HUES64 (cell line): ENCODE measurements at regions not wholly inside any gene's neighbourhood (a gene's known extent, or its start where the extent isn't known, plus 50 kb on each side); places are given as distances from the start of the nearest gene placed in this dataset.

Experiments
- H3K27ac ChIP-seq: 2 replicates; pipeline ENCODE4 v1.7.0; 2013; ENCODE audit warnings: low read depth, low read length, inconsistent platforms
- H3K27me3 ChIP-seq: 2 replicates; pipeline ENCODE4 v1.6.1; 2013; ENCODE audit warnings: mild to moderate bottlenecking, low read length; ENCODE audit not compliant: insufficient read depth
- H3K36me3 ChIP-seq: 2 replicates; pipeline ENCODE4 v1.6.1; 2013; ENCODE audit warnings: mild to moderate bottlenecking, low read length; ENCODE audit not compliant: insufficient read depth
- H3K4me1 ChIP-seq: 2 replicates; pipeline ENCODE4 v1.6.1; 2013; ENCODE audit warnings: mild to moderate bottlenecking, low read length, moderate library complexity; ENCODE audit not compliant: insufficient read depth
- H3K4me3 ChIP-seq: 2 replicates; pipeline ENCODE4 v1.5.1; 2013; ENCODE audit warnings: mild to moderate bottlenecking, low read length, moderate library complexity
- H3K9ac ChIP-seq: 2 replicates; pipeline ENCODE4 v1.6.1; 2013; ENCODE audit warnings: mild to moderate bottlenecking, low read depth, low read length
- H3K9me3 ChIP-seq: 2 replicates; pipeline ENCODE4 v1.6.1; 2013; ENCODE audit warnings: low read depth, low read length; ENCODE audit not compliant: insufficient read depth
- WGBS: fragments of 150-250, 120-280 bp; methylation state at CpG from one replicate; pipeline ENCODE4 v1.1.7; 2013; ENCODE audit warnings: missing lambda C conversion rate; 5-methylcytosine and 5-hydroxymethylcytosine counted together

DNA sequence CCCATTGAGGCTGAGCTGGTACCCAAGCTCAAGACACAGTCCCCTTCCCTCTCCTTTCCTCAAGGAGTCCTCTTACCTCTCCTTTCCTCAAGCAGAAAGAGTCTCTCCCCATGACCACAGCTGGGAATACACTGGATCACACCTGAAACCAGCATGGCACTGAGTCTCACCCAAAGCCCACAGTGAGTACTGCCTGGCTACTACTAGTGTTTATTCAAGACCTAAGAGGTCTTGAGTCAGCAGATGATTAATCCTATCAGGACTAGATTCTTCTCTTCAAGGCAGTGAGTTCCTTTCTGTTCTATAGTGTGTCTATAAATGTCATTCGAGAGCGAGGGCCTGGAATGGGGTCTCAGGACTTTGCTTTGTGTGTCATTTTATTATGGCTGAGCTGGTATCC is 111.4 kb downstream of the METTL4 start:
- Histone ChIP-seq H3K9ac (no peak overlapping the region), H3K36me3 (no peaks in the 10 kb centered on the region), H3K27me3 (no peaks in the 10 kb centered on the region), H3K9me3 (no peaks in the 10 kb centered on the region), H3K4me1 (no peaks in the 10 kb centered on the region), H3K4me3 (no peak overlapping the region), H3K27ac (no peak overlapping the region)
- 100% methylated on average over 2 of the region's 2 CpGs for WGBS

DNA sequence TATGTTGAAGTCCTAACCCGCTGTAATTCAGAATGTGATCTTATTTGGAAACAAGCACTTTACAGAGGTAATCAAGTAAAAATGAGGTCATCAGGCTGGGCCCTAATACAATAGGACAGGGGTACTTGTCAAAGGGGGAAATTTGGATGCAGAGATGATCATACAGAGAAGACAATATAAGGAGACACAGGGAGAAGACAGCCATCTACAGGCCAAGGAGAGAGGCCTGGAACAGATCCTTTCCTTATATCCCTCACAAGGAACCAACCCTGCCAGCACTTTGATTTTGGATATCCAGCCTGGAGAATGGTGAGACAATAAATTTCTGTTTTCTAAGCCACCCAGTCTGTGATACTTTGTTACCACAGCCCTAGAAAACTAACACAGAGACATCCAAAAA is 104.3 kb downstream of the METTL4 start:
- Histone ChIP-seq H3K27ac (no peak overlapping the region), H3K4me3 (no peak overlapping the region), H3K9ac (no peak overlapping the region), H3K9me3 (no peaks in the 10 kb centered on the region), H3K4me1 (no peaks in the 10 kb centered on the region), H3K36me3 (no peaks in the 10 kb centered on the region), H3K27me3 (no peaks in the 10 kb centered on the region)
- 100% methylated on average over 1 of the region's 1 CpG for WGBS

DNA sequence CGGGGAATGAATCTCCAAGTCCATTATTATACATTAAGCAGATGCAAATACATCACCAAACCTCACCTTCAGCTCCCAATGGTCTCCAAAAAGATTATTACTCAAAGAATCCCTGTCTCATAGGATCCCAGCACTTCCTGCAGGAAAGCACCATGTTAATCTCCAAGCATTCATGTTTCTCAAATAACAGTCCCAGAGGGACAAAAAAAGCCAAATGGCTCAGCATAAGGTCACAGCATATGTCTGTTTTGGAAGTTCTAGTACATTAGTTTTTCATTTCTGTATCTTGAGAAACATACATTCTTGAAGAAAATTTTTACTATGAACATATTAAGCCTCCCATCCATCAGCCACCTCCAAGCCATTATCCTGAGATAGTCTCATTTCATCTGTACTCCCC is 103.3 kb downstream of the METTL4 start:
- Histone ChIP-seq H3K4me3 (no peak overlapping the region), H3K9me3 (no peaks in the 10 kb centered on the region), H3K36me3 (no peaks in the 10 kb centered on the region), H3K27ac (no peak overlapping the region), H3K4me1 (no peaks in the 10 kb centered on the region), H3K9ac (no peak overlapping the region), H3K27me3 (no peaks in the 10 kb centered on the region)
- WGBS = 93% methylated on average over 1 of the region's 1 CpG

DNA sequence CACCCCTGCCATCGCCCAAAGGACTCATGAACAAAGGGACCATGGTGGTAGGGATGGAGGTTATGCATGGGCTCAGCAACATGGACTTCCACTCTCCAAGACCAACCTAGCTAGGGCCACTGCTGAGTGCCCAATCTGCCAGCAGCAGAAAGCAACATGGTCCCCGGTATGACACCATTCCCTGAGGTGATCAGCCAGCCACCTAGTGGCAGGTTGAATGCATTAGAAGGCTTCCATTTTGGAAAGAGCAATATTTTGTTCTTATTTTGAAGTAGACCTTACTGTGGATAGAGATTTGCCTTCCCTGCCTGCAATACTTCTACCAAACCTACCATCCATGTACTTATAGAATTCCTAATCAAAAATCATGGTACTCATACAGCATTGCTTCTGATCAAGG is 99.8 kb downstream of the METTL4 start:
- no peaks in the 10 kb centered on the region for H3K9me3 ChIP-seq
- H3K27ac ChIP-seq = no peak overlapping the region
- H3K4me3 ChIP-seq = no peak overlapping the region
- no peaks in the 10 kb centered on the region for H3K36me3 ChIP-seq
- H3K27me3 ChIP-seq = no peaks in the 10 kb centered on the region
- 89% methylated on average over 2 of the region's 2 CpGs for WGBS
- no peak overlapping the region for H3K9ac ChIP-seq
- H3K4me1 ChIP-seq = no peaks in the 10 kb centered on the region

DNA sequence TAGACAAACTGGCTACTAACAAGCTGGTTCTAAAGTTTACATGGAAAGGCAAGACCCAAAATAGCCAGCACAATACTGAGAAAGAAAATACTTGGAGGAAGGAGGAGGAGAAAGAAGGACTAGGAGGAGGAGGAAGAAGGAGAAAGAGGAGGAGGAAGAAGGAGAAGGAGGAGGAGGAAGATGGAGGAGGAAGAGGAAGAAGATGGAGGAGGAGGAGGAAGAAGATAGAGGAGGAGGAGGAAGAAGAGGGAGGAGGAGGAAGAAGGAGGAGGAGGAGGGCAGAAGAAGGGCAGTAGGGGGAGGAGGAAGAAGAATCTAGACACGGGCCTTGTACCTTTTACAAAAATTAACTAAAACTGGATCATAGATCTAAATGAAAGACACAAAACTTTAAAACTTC is 92.6 kb downstream of the METTL4 start:
- Histone ChIP-seq H3K27me3 (no peaks in the 10 kb centered on the region), H3K36me3 (no peaks in the 10 kb centered on the region), H3K4me3 (no peak overlapping the region), H3K27ac (no peak overlapping the region), H3K9ac (no peak overlapping the region), H3K4me1 (no peaks in the 10 kb centered on the region), H3K9me3 (no peaks in the 10 kb centered on the region)
- WGBS = no CpG with 5 or more reads among the region's 1 CpG

DNA sequence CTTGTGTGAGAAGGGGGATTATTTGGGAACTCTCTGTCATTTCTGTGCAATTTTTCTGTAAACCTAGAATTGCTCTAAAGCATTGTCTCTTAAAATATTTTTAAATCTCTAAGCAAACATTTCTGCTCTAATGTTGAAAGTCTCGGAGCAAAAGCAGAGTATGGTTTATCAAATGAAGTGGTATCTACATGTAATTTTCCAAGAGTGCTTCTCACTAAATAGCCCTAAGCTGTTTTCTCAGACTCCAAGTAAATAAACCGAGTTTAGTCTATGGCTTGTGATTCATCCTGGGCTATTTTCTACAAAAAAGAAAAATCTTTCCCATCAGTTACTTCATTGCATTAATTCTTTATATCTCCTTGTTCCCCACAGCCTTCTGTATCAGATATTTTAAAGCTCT is 90.8 kb downstream of the METTL4 start:
- Histone ChIP-seq H3K9ac (no peak overlapping the region), H3K27ac (no peak overlapping the region), H3K36me3 (no peaks in the 10 kb centered on the region), H3K27me3 (no peaks in the 10 kb centered on the region), H3K4me1 (no peaks in the 10 kb centered on the region), H3K4me3 (no peak overlapping the region), H3K9me3 (no peaks in the 10 kb centered on the region)
- WGBS = 96% methylated on average over 2 of the region's 2 CpGs

DNA sequence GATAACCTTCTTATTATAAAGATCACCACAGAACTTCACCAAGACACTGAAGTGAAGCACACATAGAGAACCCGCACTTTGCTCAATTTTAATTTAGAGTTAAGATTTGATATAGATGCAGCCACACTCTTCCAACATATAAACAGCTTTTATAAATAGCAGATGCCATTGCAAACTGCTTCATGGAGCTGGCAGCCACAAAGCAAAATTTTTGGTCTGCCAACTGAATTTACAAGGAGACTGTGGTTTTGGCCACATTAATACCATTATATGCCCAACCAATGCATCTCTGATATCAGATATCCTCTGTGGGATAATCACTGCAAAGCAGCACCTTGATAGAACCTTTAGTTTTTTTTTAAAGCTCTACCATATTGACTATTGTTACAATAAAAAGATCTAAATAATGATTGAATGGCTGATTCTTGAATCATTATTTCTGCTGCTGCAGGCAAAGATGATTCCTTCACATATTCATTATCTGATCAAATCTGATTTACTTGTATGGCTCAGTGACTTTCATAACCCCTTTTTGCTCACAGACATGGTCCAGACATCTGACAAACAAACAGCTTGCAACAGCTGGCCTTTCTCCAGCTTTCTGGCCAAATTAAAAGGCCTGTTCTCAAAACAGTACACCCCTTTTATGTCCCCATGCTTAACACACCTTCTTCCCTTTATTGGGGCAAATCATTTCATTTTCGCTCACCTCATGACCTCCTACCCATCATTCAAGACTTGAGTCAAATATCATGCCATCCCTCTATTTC is 88.4 kb downstream of the METTL4 start:
- Histone ChIP-seq H3K27me3 (no peaks in the 10 kb centered on the region), H3K36me3 (no peaks in the 10 kb centered on the region), H3K9me3 (no peaks in the 10 kb centered on the region), H3K9ac (no peak overlapping the region), H3K4me1 (no peaks in the 10 kb centered on the region), H3K4me3 (no peak overlapping the region), H3K27ac (no peak overlapping the region)
- WGBS = 95% methylated on average over 2 of the region's 2 CpGs

DNA sequence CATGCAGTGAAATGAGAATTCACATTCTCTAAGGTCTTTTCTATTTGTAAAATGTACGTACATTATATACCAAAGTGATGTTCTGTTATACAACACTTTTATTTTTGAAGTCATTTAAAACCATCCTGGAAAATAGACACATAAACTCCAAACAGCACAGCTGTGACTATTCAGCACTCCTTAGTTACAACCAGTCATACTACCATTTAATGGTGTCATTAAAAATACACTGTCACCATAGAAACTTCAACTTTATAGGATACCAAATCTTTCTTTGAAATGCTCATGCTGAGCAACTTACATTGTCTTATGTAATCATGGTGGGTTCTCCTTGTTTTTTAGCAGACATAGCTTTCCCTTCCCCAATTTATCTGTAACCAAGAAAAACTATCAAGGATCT is 85.3 kb downstream of the METTL4 start:
- Histone ChIP-seq H3K36me3 (no peaks in the 10 kb centered on the region), H3K9ac (no peak overlapping the region), H3K4me1 (no peaks in the 10 kb centered on the region), H3K27me3 (no peaks in the 10 kb centered on the region), H3K9me3 (no peaks in the 10 kb centered on the region), H3K27ac (no peak overlapping the region), H3K4me3 (no peak overlapping the region)
- 100% methylated on average over 1 of the region's 1 CpG for WGBS

DNA sequence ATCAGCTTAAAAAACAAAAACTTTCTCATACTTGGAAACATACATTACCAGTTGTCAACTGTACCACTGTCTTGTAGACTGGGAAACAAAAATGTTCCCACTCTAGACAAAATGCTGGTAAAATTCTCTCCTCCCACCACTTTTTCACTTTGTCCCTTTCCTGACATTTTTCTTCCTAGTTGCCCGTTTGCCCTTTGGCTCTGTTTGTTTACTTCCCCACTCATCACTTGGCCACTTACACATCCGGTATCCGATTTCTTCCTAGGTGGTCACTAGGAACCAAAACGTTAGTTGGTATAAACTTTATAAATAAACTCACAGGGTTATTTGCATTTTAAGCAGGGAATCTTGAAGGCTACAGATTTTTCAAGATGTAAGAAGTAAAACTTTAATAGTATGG is 84.9 kb downstream of the METTL4 start:
- H3K9me3 ChIP-seq = no peaks in the 10 kb centered on the region
- H3K4me1 ChIP-seq = no peaks in the 10 kb centered on the region
- no peaks in the 10 kb centered on the region for H3K36me3 ChIP-seq
- H3K4me3 ChIP-seq = no peak overlapping the region
- no peaks in the 10 kb centered on the region for H3K27me3 ChIP-seq
- H3K27ac ChIP-seq = no peak overlapping the region
- H3K9ac ChIP-seq = no peak overlapping the region
- 87% methylated on average over 4 of the region's 4 CpGs for WGBS
